ENCODE measurements at regions not wholly inside any gene's neighbourhood (a gene's known extent, or its start where the extent isn't known, plus 50 kb on each side); places are given as distances from the start of the nearest gene placed in this dataset.

DNA sequence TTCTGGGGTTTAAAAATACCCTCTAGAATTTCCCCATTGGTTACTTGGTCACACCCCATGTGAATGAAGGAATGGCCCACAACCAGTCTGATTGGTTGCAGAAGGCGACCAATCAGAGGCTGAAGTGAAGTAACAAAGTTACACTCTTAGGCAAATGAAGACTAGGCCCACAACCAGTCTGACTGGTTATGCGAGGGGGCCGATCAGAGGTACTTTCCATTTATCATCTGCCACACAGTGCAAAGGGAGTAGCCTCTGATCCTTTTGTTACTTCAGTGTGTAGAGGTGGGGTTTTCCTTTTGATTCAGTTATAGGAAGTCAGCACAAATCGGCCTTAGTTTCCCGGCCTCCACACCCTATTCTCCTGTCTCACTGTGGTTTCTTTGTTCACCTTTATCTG is 61.2 kb upstream of the SGK1 start:
- no peak for FAIRE-seq

DNA sequence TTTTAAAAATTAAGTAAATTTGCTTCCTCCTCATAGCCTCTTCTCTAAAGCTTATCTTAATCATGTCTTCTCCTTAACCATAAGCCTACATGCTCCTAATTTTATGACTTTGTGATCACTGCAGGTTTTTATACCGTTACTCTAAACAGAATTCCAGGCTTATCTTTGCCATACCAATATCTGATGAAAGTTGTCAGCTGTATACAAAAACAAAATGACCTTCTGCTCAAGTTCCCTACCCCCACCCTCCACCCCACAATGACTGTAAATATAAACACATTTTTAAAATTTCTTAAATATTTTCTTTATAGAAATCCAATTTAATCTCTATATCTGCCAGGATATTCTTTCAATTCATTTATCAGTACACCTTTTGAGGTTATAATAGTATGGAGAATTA is 60.5 kb upstream of the SGK1 start:
- no peak for FAIRE-seq

DNA sequence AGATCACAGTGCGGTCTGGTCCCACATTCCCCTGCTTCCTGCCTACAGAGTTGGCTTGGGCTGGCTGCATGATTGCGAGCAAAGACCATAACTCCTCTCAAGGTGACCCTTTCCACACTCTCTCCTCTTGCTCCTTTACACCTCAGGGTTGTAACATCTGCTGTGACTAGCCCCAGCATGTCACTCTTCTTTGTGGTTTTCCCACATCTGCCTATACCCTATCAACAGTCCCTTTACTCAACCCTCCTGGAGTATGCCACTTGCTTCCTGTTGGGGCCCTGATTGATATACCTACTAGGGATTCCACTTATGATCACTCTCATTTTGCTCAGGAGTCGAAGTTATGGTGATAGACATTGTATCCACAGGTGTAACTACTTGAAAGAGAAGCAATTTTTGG is 58.9 kb upstream of the SGK1 start:
- FAIRE-seq = no peak

DNA sequence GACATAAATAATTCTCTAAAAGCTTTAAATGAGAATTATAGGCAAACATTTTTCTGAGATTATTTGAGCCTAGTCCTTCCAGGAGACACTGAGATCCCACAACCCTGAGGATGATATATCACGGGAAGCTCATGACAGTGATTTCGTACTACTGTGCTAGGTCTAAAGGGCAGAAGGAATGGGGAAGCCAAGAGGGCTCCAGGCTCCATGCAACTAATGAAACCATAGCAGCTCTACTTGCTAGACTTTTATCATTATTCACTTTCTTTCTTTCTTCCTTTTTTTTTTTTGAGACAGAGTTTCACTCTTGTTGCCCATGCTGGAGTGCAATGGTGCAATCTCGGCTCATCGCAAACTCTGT is 57.3 kb upstream of the SGK1 start:
- FAIRE-seq = no peak

DNA sequence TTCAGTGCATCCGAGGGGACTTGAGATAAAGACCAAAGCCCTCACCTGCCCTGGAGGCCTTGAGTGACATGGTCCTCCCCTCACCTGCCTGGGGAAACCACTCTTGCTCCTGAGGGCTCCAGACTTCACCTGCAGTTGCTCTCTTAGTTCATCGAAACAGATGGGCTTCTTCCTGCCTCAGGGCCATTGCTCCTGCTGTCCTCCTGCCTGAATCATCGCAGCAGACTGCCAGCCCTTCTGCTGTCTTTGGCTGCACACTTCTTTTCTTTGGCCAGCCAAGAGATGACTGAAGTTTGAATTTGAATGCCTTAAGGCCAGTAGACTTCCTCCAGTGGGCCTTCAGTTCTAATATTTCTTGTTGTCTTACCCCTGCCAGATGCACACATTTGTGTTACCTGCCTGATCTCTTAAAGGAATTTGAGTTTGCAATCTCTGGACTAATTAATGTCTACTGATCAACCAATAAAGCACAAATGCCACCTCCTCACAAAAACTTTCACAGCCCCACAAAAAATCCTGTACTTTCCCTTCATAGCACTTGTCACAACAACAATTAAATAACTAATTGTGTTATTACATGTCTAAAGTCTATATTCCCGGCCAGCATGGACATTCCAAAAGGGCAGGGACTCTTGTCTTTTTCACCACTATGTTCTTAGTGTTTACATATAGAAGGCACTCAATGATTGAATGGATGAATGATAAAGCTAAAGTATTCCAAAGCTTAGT is 56.7 kb upstream of the SGK1 start:
- FAIRE-seq = no peak

DNA sequence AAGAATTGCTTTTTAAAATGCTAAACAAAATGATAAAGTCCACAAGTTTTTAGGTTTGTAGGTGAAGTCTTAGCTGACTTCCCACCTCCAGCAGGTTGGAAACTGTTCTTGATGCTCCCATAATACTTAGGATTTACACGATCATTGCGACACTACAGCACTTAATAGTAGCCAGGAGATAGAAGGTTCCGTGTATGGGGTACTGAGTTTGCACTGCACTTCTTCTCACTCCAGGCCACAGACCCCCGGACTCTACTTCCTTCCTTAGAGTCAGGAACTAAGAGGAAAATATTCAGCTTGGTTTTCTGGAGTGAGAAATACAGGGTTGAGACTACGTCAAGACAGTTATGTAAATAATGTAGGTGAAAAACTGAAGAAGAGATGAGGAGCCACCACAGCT is 56.1 kb upstream of the SGK1 start:
- no peak for FAIRE-seq

DNA sequence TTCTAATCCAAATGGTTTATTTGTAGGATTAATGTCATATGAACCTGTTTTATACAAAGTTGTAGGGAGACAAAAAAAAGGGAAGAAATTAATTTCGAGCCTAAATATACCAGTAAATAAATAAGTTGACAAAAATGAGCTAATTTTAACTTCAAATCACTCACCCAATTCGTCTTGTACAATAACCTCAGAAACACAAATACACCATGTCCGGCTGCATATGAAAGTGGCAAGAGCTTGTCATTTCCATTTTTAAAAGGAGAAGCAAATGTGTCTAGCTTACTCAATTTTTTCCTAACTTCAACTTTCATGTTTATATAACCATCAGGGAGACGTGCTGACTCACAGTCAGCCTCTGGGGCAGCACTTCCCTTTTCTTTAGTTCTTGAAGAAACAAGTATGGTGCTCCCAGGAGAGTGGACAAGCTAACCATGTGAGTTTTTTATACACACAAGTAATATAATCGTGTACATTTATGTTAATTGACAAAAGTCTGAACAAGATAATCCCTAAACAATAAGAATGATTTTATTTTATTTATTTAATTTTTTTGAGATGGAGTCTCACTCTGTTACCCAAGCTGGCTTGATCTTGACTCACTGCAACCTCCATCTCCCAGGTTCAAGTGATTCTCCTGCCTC is 55.5 kb upstream of the SGK1 start:
- no peak for FAIRE-seq

DNA sequence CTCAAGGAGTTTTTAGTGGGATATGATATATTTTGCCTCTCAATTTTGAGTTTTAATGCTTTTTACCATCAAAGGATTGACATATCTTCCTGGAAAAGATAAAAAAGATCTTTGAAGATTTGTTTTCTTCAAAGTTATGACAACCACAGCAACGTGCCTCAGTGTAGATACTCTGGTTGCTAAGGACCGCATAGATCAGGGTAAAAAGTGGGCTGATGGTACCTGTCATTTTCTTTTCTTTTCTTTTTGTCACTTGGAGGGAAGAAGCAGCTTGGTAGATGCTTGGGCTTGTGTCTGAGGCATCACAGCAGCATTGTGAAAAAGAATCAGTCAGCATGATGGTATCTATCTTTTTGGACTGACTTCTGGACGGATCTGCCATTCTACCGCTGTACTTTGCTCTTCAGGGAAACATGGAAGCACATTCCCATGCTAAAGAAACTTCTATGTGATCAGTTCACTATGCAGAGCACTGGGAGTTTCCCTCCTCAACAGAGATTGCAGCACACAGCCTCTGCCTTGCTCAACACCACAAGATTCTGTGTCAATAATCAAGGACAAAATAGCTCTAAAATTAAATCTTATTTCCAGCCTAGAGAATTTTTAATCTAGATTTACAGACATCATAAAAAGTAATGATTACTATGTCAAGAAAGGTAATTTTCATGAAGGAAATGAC is 54.8 kb upstream of the SGK1 start:
- no peak for FAIRE-seq

DNA sequence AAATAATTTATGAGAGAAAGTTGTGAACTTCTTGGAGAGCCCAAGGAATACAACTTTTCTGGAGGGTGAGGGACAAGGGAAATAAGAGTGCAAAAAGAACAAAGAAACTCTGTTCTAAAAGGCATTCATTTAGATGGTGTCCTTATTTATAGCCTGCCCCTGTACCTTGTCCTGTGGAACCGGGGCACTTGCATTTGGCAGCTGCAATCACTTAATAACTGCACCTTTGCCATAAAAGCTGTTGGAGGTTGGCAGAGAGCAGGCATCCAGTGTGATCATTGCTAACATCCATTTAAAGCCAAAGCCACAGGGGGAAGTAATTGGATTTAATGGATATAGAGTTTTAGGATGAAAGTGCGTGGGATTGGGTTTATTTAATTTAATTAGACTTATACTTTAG is 50.8 kb upstream of the SGK1 start:
- FAIRE-seq = no peak
